CD4-positive, CD25-positive, alpha-beta regulatory T cell (primary cell): ENCODE measurements at regions not wholly inside any gene's neighbourhood (a gene's known extent, or its start where the extent isn't known, plus 50 kb on each side); places are given as distances from the start of the nearest gene placed in this dataset.

Experiments
- ATAC-seq, 2 donors: fragments of 150-1000 bp; cut with Tn5 transposase; one replicate each; pipeline ENCODE4 v1.10.0; 2021; ENCODE audit warnings: low read depth in 2 of 2, moderate number of reproducible peaks in 2 of 2, moderate library complexity in 1 of 2
- DNase-seq, 3 donors: peaks; one replicate each; pipeline versions ENCODE4 v3.0.0 to v3.0.0-alpha.2; 2012 to 2022; ENCODE audit warnings: mixed read lengths in 1 of 3
- H3K27ac ChIP-seq: one replicate; pipeline ENCODE4 v1.7.0; 2013; ENCODE audit warnings: mild to moderate bottlenecking, low read length; ENCODE audit not compliant: insufficient read depth, poor library complexity, severe bottlenecking
- H3K27me3 ChIP-seq: one replicate; pipeline ENCODE4 v1.7.0; 2013; ENCODE audit warnings: low read length; ENCODE audit not compliant: control insufficient read depth, insufficient read depth
- H3K36me3 ChIP-seq: one replicate; pipeline ENCODE4 v1.7.0; 2013; ENCODE audit warnings: mild to moderate bottlenecking, low read length, moderate library complexity; ENCODE audit not compliant: control insufficient read depth, insufficient read depth
- H3K4me1 ChIP-seq: 2 replicates; pipeline ENCODE4 v1.7.0; 2013; ENCODE audit warnings: mild to moderate bottlenecking, low read length; ENCODE audit not compliant: insufficient read depth, control insufficient read depth, poor library complexity, severe bottlenecking
- H3K4me3 ChIP-seq: one replicate; pipeline ENCODE4 v1.7.0; 2013; ENCODE audit warnings: low read depth, mild to moderate bottlenecking, low read length, moderate library complexity
- H3K9me3 ChIP-seq, 2 experiments: 1 replicate in 1 of 2; 2 replicates in 1 of 2; pipeline ENCODE4 v1.7.0; 2013; ENCODE audit warnings: low read length in 2 of 2, mild to moderate bottlenecking in 1 of 2, moderate library complexity in 1 of 2; ENCODE audit not compliant: control insufficient read depth in 2 of 2
- H3K27ac Mint-ChIP-seq, 3 donors: one replicate each; pipeline ENCODE4 v1.8.0; 2020 to 2022; ENCODE audit warnings: mild to moderate bottlenecking in 3 of 3, mixed read lengths in 3 of 3, moderate library complexity in 2 of 3
- H3K27me3 Mint-ChIP-seq: one replicate; pipeline ENCODE4 v1.8.0; 2022; ENCODE audit warnings: mild to moderate bottlenecking, mixed read lengths
- H3K36me3 Mint-ChIP-seq: one replicate; pipeline ENCODE4 v1.8.0; 2020; ENCODE audit warnings: mixed read lengths
- H3K4me1 Mint-ChIP-seq, 4 donors: one replicate each; pipeline ENCODE4 v1.8.0; 2020 to 2022; ENCODE audit warnings: mixed read lengths in 4 of 4, mild to moderate bottlenecking in 1 of 4
- H3K4me3 Mint-ChIP-seq, 4 donors: one replicate each; pipeline ENCODE4 v1.8.0; 2020 to 2022; ENCODE audit warnings: mild to moderate bottlenecking in 4 of 4, mixed read lengths in 4 of 4, moderate library complexity in 3 of 4
- H3K9me3 Mint-ChIP-seq, 7 donors: one replicate each; pipeline ENCODE4 v1.8.0; 2020 to 2022; ENCODE audit warnings: mixed read lengths in 7 of 7, mild to moderate bottlenecking in 3 of 7, moderate library complexity in 2 of 7

DNA sequence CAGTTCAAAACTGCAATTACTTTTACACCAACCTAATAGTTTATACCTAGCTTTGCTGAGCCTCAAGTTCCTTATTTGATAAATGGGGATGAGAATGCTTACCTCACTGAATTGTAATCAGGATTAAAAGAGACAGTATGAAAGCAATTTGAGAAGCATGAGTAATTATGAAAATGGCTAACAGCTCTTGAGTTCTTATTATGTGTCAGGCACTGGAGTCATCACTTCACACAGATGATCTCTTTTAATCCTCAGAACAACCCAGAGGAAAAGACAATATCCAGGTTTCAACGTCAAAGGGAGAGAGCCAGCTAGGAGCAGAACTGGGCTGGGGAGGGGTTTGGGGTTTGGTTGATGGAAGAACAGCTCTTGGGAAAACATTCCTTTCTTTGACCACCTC, 221.0 kb upstream of the NWD2 start:
- no peak for ATAC-seq
- H3K36me3 Mint-ChIP-seq = no peaks in the 10 kb centered on the region

DNA sequence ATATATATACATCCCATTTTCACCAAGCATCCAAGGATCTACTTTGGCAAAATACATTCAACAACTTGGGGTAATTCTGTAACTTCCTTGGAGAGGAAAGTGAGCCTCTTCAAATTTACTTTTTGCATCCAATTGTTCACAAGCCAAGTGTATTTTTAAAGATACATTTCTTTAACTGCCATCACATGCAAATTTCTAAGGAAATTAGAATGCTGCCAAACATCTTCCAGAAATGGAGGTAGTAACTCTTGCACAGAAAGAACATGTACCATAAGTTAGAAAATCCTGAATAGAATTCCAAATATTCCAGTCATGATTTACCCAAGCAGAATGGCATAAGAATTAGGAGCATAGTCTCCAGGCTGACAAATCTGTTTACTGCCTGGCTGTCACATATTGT, 220.5 kb upstream of the NWD2 start:
- Mint-ChIP-seq H3K27me3 (no peaks in the 10 kb centered on the region), H3K36me3 (no peaks in the 10 kb centered on the region), H3K9me3 (peaks cover 0 to 7% (median 2%) of the 10 kb centered on the region in 7 donors), H3K27ac (no peak overlapping the region), H3K4me3 (no peak overlapping the region), H3K4me1 (no peaks in the 10 kb centered on the region)
- H3K9me3 ChIP-seq = no peaks in the 10 kb centered on the region
- no peaks in the 10 kb centered on the region for H3K27me3 ChIP-seq
- no peak overlapping the region for H3K4me3 ChIP-seq
- no peak for DNase-seq
- H3K27ac ChIP-seq = no peak overlapping the region
- H3K36me3 ChIP-seq = no peaks in the 10 kb centered on the region
- H3K4me1 ChIP-seq = no peaks in the 10 kb centered on the region
- no peak for ATAC-seq

More for the DNA sequence above, 221.0 kb upstream of the NWD2 start:
- Histone ChIP-seq H3K36me3 (no peaks in the 10 kb centered on the region), H3K27me3 (no peaks in the 10 kb centered on the region), H3K9me3 (no peaks in the 10 kb centered on the region), H3K4me3 (no peak overlapping the region), H3K27ac (no peak overlapping the region), H3K4me1 (no peaks in the 10 kb centered on the region)
- no peaks in the 10 kb centered on the region for H3K27me3 Mint-ChIP-seq
- DNase-seq = no peak
- H3K4me3 Mint-ChIP-seq = no peak overlapping the region
- peaks cover 0 to 6% (median 2%) of the 10 kb centered on the region in 7 donors for H3K9me3 Mint-ChIP-seq
- no peaks in the 10 kb centered on the region for H3K4me1 Mint-ChIP-seq
- H3K27ac Mint-ChIP-seq = no peak overlapping the region

DNA sequence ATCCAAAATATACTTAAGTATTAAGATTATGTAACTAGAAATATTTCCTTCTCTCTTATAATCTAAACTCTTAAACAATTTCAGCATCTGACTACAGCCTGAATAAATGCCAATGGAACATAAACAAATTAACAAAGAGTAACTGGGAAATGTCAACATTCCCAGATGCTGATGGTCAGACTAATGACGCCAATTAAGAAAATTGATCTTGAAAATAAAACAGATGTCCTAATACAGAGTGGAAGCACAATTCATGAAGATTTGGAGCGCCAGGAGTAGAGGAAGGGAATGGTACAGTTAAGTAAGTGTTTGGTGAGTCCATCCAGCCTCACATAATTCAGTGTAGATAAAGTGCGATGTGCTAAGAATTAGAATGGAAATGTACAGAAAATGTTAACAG, 203.7 kb upstream of the NWD2 start:
- Mint-ChIP-seq H3K4me3 (no peak overlapping the region), H3K4me1 (no peaks in the 10 kb centered on the region), H3K27ac (no peak overlapping the region), H3K9me3 (peaks cover 0 to 9% (median 1%) of the 10 kb centered on the region in 7 donors), H3K36me3 (no peaks in the 10 kb centered on the region), H3K27me3 (peaks cover 7% of the 10 kb centered on the region)
- H3K9me3 ChIP-seq = no peaks in the 10 kb centered on the region
- no peak overlapping the region for H3K27ac ChIP-seq
- H3K4me1 ChIP-seq = no peaks in the 10 kb centered on the region
- no peak overlapping the region for H3K4me3 ChIP-seq
- no peak for ATAC-seq
- DNase-seq = no peak
- H3K27me3 ChIP-seq = no peaks in the 10 kb centered on the region
- no peaks in the 10 kb centered on the region for H3K36me3 ChIP-seq

DNA sequence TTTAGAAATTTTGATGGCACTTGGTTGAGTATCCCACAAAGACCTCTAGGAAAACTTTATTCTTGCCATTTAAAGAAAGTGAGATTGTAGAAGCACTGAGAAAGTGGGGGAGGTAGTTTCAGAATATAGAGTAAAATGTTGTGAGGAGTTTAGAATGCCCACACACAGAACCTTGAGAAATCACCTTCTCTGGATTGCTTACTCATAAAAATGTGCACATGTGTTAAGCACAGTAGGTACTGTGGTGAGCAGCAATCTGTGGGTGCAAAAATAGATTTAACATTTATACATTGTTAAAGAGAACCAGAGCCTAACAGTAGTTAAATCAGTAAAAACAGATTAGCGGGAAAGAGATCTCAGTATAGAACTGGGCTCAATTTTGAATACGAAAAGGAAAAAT, 201.2 kb upstream of the NWD2 start:
- peaks cover 0 to 9% (median 2%) of the 10 kb centered on the region in 7 donors for H3K9me3 Mint-ChIP-seq
- no peak overlapping the region for H3K4me3 ChIP-seq
- H3K27me3 ChIP-seq = no peaks in the 10 kb centered on the region
- DNase-seq (no peak), ATAC-seq (no peak)
- no peaks in the 10 kb centered on the region for H3K4me1 ChIP-seq
- no peak overlapping the region for H3K27ac Mint-ChIP-seq
- H3K27me3 Mint-ChIP-seq = peaks cover 7% of the 10 kb centered on the region
- H3K4me3 Mint-ChIP-seq = no peak overlapping the region
- no peaks in the 10 kb centered on the region for H3K4me1 Mint-ChIP-seq
- no peak overlapping the region for H3K27ac ChIP-seq
- H3K36me3 ChIP-seq = no peaks in the 10 kb centered on the region
- no peaks in the 10 kb centered on the region for H3K36me3 Mint-ChIP-seq
- H3K9me3 ChIP-seq = no peaks in the 10 kb centered on the region

DNA sequence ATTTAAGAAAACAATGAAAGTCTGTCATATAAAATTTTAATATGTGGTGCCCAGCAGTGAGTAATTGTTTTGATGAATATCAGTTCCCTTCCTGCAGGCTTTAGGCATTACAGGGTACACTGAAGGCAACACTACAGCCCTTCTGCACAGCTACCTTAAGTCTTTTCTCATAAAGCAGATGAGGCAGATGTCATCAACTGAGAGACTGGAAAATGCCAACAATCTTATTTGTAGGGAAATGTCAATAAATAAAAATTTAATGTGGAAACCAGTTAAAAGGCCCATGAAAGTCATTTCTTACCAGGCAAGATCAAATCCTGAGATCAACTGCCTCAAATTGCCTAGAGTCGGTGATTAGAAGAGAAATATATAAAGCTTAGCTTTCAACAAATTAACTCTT, 193.4 kb upstream of the NWD2 start:
- ATAC-seq (no peak), DNase-seq (no peak)
- H3K27me3 Mint-ChIP-seq = peaks cover 4% of the 10 kb centered on the region
- Histone ChIP-seq H3K36me3 (no peaks in the 10 kb centered on the region), H3K9me3 (no peaks in the 10 kb centered on the region), H3K4me1 (no peaks in the 10 kb centered on the region), H3K27ac (no peak overlapping the region), H3K4me3 (no peak overlapping the region), H3K27me3 (no peaks in the 10 kb centered on the region)
- H3K9me3 Mint-ChIP-seq = peaks cover 0 to 7% (median 2%) of the 10 kb centered on the region in 7 donors
- H3K4me3 Mint-ChIP-seq = no peak overlapping the region
- H3K36me3 Mint-ChIP-seq = no peaks in the 10 kb centered on the region
- no peak overlapping the region for H3K27ac Mint-ChIP-seq
- H3K4me1 Mint-ChIP-seq = no peaks in the 10 kb centered on the region

DNA sequence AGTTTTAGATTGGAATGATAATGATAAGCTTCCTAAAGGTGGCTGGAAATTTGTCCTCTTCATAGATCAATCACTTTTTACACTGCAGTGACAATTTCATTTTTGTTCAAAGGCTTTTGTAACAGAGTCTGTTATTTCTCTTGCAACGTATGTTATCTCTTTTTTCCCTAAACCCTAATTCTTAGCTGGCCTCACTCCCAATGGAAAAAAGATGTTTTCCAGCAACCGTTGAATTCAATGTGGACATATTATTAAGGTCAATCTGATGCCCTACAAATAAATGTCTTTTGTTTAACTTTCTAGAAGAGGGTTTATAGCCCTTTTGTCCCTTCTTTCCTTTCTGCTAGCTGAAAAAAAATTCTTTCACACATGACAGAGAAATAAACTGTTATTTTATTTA, 192.7 kb upstream of the NWD2 start:
- ATAC-seq = no peak
- Mint-ChIP-seq H3K27me3 (peaks cover 4% of the 10 kb centered on the region), H3K4me1 (no peaks in the 10 kb centered on the region), H3K9me3 (peaks cover 0 to 7% (median 2%) of the 10 kb centered on the region in 7 donors), H3K4me3 (no peak overlapping the region), H3K27ac (no peak overlapping the region), H3K36me3 (no peaks in the 10 kb centered on the region)
- no peak for DNase-seq
- Histone ChIP-seq H3K4me3 (no peak overlapping the region), H3K27ac (no peak overlapping the region), H3K4me1 (no peaks in the 10 kb centered on the region), H3K27me3 (no peaks in the 10 kb centered on the region), H3K36me3 (no peaks in the 10 kb centered on the region), H3K9me3 (no peaks in the 10 kb centered on the region)

DNA sequence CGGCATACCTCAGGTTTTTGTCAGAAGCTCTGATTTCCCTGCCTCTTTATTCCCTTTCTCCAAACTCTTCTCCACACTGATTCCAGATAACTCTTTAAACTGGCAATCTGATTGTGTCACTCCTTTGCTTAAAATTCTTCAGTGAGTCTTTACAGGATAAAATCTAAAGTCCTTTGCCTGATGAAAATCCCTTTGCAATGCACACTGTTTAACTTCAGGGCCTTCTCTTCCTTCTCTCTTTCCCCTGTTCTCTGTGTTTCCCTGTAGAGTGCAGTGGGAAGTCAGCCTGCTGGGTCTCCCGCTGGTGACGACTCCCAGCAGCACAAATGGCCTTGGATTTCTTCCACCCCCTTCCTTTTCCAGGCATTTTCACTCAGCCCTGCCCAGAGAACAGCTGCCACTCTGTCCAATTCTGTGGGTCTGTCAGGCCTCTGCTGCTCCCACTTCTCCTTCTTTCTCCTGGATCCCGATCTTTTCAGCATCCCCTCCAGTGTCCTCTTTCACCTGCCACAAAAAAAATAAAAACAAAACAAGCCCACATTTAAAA, 189.9 kb upstream of the NWD2 start:
- DNase-seq (no peak), ATAC-seq (no peak)
- Histone ChIP-seq H3K9me3 (no peaks in the 10 kb centered on the region), H3K4me3 (no peak overlapping the region), H3K27me3 (no peaks in the 10 kb centered on the region), H3K36me3 (no peaks in the 10 kb centered on the region), H3K27ac (no peak overlapping the region), H3K4me1 (no peaks in the 10 kb centered on the region)
- no peaks in the 10 kb centered on the region for H3K4me1 Mint-ChIP-seq
- no peak overlapping the region for H3K4me3 Mint-ChIP-seq
- peaks cover 0 to 6% (median 0%) of the 10 kb centered on the region in 7 donors for H3K9me3 Mint-ChIP-seq
- H3K36me3 Mint-ChIP-seq = no peaks in the 10 kb centered on the region
- no peak overlapping the region for H3K27ac Mint-ChIP-seq
- H3K27me3 Mint-ChIP-seq = peaks cover 4% of the 10 kb centered on the region

DNA sequence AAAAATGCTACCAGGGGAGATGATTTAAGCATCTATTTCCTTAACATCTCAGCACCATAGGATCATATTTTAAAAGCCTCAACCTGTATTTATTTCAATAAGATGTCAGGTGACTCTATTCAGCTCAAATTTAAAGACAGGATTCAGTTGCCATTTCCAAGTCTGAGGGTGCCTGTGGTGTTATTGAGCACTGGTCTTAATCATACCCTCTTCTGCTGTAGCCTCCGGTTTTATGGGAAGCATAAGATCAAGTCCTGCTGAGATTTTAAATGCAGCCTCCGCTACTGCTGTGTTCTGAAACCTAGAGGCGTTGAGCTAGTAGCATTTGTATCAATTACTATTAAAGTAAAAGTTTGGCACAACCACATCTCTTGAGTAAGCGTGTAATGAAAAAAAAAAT, 185.7 kb upstream of the NWD2 start:
- Mint-ChIP-seq H3K36me3 (no peaks in the 10 kb centered on the region), H3K4me3 (no peak overlapping the region), H3K4me1 (no peaks in the 10 kb centered on the region), H3K27me3 (peaks cover 4% of the 10 kb centered on the region), H3K9me3 (peaks cover 0 to 6% (median 3%) of the 10 kb centered on the region in 7 donors), H3K27ac (no peak overlapping the region)
- Histone ChIP-seq H3K36me3 (no peaks in the 10 kb centered on the region), H3K9me3 (no peaks in the 10 kb centered on the region), H3K4me3 (no peak overlapping the region), H3K27me3 (no peaks in the 10 kb centered on the region), H3K4me1 (no peaks in the 10 kb centered on the region), H3K27ac (no peak overlapping the region)
- ATAC-seq (no peak), DNase-seq (no peak)
